ENCODE measurements at regions not wholly inside any gene's neighbourhood (a gene's known extent, or its start where the extent isn't known, plus 50 kb on each side); places are given as distances from the start of the nearest gene placed in this dataset.

- DNase-seq (ENCODE audit: low spot score) = no peak
Observed at GRCh38 chr2:43052204-43052943, 174.0 kb downstream of the ZFP36L2 start.

- peak; percentile 31 for DNase-seq (ENCODE audit: low spot score)
Observed at GRCh38 chr2:43051338-43051737, 175.1 kb downstream of the ZFP36L2 start.

- DNase-seq (ENCODE audit: low spot score) = no peak
Observed at GRCh38 chr2:43050866-43051265, 175.5 kb downstream of the ZFP36L2 start.

- DNase-seq (ENCODE audit: low spot score) = no peak
Observed at GRCh38 chr2:43049836-43050801, 176.3 kb downstream of the ZFP36L2 start.

- peak; percentile 22 for DNase-seq (ENCODE audit: low spot score)
Observed at GRCh38 chr2:43047187-43047780, 179.1 kb downstream of the ZFP36L2 start.

DNA sequence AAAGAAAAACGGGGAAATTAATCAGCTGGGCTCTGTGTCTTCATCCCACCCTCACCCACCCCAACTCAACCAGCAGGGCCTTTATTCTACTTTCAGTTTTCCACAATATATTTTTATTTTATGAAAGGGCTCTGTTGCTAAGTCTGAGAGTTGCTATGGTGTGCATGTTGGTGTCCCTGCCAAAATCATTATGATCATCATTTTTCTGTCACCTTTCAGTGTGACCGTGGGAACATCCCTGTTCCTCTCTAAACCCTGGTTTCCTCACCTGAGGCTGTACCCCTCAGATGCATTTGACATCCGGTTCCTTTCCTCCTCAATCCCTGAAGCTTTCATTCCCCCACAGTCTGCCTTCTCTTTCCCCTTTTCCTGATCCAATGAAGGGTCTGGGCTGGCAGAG is 180.5 kb downstream of the ZFP36L2 start:
- DNase-seq (ENCODE audit: low spot score) = no peak

DNA sequence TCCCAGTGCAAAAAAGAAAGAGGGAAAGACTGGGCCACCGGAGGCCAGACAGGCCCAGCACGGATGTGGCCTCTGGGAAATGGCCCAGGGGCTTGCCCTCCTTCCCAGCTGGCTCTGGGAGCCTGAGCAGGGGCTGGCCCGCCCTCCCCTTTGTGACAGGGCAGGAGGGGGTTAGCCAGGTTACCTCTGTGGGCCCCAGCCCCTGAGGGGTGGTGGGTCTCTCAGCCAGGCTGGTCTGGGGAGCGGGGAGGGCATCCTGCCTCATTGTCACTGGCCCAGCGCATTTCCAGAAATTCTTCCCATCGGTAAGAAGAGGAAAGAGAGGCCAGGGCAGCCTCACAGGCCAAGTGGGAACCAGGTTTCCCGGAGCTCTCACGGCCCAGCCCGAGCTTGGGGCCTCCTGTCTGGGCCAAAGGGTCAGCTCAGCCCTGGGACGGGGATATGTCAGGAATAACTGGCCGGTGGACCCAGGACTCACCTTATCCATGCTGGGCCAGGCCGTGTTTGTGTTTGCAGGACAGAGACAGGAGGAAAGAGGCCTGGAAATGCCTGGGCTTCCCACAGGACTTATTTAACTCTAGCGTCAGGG is 182.2 kb downstream of the ZFP36L2 start:
- no peak for DNase-seq (ENCODE audit: low spot score)

GRCh38 chr2:43043553-43043870 is 182.9 kb downstream of the ZFP36L2 start:
- DNase-seq (ENCODE audit: low spot score) = no peak

DNA sequence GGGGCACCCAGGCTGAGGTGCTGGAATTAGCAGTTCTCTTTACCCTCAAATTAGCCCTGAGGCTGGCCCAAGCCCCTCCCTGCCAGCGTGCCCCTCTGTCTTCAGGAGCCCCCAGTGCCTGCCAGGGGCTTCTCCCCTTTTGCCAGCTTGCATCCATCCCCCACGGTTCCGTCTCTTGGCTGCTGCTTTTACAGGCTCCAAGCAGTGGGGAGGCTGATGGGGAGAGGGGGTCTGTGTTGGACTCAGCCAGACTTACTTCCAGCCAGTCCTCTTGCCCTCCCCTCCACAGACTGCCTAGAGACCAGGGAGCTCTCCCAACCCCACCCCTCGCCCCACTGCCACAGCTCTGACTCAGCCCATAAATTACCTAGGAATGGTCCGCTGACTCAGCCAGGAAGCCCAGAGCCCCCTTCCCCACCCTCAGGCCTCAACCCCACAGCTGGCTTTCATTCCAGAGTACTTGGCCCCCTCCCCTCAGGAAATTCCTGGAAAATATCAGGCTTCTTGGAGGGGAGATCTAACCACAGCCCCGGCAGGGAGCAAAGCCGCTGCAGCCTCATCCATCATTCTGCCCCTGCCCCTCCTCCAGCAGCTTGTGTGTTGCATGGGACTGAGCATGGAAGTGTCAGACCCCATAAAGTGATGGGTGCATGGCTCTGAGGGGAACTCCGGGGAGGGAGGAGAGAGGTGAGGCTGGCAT is 184.6 kb downstream of the ZFP36L2 start:
- DNase-seq (ENCODE audit: low spot score) = no peak

GRCh38 chr2:43041173-43041591 is 185.2 kb downstream of the ZFP36L2 start:
- DNase-seq (ENCODE audit: low spot score) = no peak

DNA sequence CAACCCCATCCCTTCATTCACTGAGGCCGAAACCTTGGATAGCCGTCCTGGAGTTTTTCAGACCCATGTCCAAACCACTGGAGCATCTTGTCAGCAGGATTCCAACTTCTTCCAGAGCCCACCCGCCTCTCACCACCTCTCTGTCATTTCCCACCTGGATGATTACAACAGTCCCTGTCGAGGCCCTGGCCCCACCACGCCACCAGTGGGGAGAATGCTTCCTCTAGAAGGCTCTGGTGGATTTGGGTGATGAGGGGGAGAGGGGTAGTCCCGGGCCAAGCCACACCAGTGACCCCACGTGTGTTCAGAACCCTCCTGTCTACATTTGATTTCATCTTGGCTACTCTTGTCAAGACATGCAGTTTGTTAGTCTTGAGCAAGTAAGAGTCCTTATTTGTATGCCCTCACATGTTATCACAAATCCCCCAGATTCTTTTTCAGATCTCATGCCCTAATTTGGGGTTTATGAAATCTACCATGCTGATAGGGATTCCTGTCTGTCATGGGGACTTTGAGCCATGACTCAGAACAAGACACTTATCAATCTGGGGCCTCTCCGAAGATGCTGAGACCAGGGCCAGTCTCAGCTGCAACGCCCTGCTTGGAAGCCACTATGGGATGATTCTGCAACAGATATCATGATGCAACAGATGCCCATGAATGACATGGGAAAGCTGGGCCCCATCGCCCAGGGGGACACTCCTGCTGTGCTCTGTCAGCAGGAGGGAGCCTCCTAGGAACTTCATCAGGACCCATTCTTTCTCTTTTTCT is 186.1 kb downstream of the ZFP36L2 start:
- DNase-seq (ENCODE audit: low spot score) = no peak

DNA sequence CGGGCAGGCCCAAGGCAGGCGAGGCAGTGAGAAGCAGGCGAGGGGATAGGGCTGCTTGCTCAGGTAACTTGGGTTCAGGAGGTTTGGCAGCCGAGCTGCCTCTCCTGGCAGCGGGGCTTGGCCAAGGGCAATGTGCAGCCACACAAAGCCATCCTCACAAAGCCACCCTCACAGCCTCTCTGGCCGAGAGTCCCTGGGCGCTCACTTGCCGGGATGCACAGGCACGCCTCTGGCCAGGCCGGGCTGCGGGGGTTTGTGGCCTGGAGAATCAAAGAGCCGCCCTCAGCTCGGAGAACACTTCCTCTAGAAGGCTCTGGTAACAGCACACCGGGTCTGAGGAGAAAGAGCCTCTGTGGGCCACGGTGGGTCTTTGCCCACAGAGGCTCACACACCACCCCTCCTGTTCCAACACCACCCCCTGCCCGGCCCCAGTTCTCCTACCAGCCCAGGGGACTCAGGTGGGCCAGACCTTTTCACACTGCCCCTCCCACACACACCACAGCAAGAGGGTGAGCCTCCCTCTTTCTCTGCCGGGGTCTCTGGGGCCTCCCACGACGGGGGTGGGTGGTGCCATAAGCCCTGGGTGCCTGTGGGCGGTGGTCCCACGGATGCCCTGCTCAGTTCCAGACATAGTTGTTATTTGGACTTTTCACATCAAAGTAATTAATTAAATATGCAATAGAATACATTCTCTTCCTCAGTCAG is 186.9 kb downstream of the ZFP36L2 start:
- no peak for DNase-seq (ENCODE audit: low spot score)

DNA sequence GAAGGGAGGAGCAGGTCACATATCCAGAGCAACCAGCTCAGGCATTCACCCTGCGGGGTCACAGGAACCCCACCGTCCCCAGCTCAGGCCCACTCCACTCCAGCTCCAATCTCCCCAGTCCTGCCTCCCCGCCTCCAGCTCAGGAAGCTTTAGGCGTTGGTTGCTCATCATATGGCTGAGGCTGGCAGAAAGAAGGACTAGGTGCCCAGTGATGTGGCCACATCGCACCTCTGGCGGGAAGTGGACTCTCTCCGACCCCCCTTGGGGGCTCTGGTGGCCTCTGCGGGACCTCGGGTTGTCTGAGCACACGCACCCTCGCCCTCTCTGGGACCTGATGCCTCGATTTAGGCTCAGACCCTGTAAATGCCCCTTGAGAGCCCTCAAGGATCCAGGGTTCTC is 187.7 kb downstream of the ZFP36L2 start:
- DNase-seq (ENCODE audit: low spot score) = no peak

GRCh38 chr2:43038034-43038695 is 188.2 kb downstream of the ZFP36L2 start:
- no peak for DNase-seq (ENCODE audit: low spot score)

- no peak for DNase-seq (ENCODE audit: low spot score)
Observed at GRCh38 chr2:43035922-43036321, 190.5 kb downstream of the ZFP36L2 start.

GRCh38 chr2:43034921-43035320 is 191.5 kb downstream of the ZFP36L2 start:
- no peak for DNase-seq (ENCODE audit: low spot score)

- no peak for DNase-seq (ENCODE audit: low spot score)
Observed at GRCh38 chr2:43034242-43034619, 192.2 kb downstream of the ZFP36L2 start.

DNA sequence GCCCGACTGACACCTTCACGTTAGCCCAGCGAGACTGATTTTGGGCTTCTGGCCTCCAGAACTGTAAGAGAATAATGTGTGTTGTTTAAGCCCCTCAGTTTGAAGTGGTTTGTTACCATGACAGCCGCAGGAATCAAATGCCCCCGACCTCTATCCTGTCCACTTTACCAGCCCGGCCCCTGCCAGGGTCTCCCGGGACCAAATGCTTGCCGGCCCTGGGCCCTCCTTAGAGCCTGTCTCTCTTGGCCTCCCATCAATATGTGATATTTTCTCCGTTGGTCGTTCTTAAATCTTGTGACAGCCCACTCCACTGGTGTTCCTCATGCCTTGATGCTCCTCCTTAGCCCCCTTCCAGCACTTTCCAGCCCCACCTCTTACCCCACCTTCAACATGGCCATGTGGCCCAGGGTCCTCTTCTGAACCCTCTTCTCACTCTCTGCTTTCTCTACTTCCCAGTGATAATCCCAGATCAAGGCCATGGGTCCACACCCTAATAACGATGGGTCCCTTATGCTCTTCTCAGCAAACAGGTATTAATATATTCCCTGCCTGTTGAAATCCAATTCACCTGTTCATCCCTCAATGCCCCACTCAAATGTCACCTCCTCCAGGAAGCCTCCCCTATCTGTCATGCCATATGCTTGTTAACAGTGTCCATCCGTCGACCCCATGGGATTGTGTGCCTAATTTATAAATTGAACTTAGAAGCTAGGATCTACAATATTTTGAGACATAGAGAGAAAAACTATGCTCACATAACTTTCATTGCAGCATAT is 192.8 kb downstream of the ZFP36L2 start:
- DNase-seq (ENCODE audit: low spot score) = no peak

DNA sequence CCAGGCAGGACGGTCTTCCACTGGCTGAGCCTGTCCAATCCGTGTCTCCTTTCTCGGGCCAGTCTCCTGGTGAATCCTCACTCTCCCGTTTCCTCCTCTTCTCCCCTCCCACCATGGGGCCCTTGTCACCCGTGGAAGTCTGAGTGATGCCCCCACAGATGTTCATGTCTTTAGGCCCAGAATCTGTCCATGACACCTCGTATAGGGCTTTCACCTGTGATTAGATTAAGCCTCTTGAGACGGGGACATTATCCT is 193.5 kb downstream of the ZFP36L2 start:
- no peak for DNase-seq (ENCODE audit: low spot score)
